H1 (cell line): ENCODE measurements at regions not wholly inside any gene's neighbourhood (a gene's known extent, or its start where the extent isn't known, plus 50 kb on each side); places are given as distances from the start of the nearest gene placed in this dataset.

Source experiments
- CTCF ChIA-PET: fragments of 300-600 bp; sonication (Branson Sonifier 250); formaldehyde crosslinking; loops from one replicate; lab custom pipeline; 2021; ENCODE audit not compliant: partially characterized antibody; lab: Charles Lee
- POLR2A ChIA-PET: fragments of 300-600 bp; sonication (Branson Sonifier 250); formaldehyde crosslinking; loops from one replicate; lab custom pipeline; 2021; ENCODE audit warnings: inconsistent platforms; ENCODE audit not compliant: partially characterized antibody; lab: Charles Lee
- DNase-seq, 2 experiments: peaks; one replicate each; pipeline versions ENCODE4 v3.0.0 to v3.0.0-alpha.2; 2010 to 2022; ENCODE audit warnings: low spot score in 2 of 2, low read depth in 1 of 2, mixed read lengths in 1 of 2
- FAIRE-seq: peaks from 2 replicates; lab custom pipeline; 2011; peaks lifted over from hg19 to GRCh38; lab: Jason Lieb, UNC
- H2AFZ ChIP-seq: 2 replicates; pipeline ENCODE4 v1.8.1; 2012; ENCODE audit warnings: low read length, inconsistent platforms
- H2AK5ac ChIP-seq: 2 replicates; pipeline ENCODE4 v1.6.1; 2013; ENCODE audit warnings: low read depth, low read length
- H2BK120ac ChIP-seq: replicated peaks from 2 replicates; pipeline ENCODE3; 2013; ENCODE audit warnings: low read depth, low read length, inconsistent platforms
- H2BK12ac ChIP-seq: 2 replicates; pipeline ENCODE4 v1.6.1; 2013; ENCODE audit warnings: low read depth, low read length
- H2BK15ac ChIP-seq: 2 replicates; pipeline ENCODE4 v1.6.1; 2013; ENCODE audit warnings: low read length
- H2BK20ac ChIP-seq: 2 replicates; pipeline ENCODE4 v1.6.1; 2013; ENCODE audit warnings: low read length
- H2BK5ac ChIP-seq: 2 replicates; pipeline ENCODE4 v1.6.1; 2013; ENCODE audit warnings: low read depth, low read length
- H3K14ac ChIP-seq: 2 replicates; pipeline ENCODE4 v1.6.1; 2013; ENCODE audit warnings: inconsistent platforms; ENCODE audit not compliant: insufficient read length
- H3K18ac ChIP-seq: 2 replicates; pipeline ENCODE4 v1.6.1; 2013; ENCODE audit warnings: low read length; ENCODE audit errors: extremely low read depth
- H3K23ac ChIP-seq: 2 replicates; pipeline ENCODE4 v1.6.1; 2013; ENCODE audit warnings: inconsistent platforms; ENCODE audit not compliant: insufficient read length
- H3K23me2 ChIP-seq: 2 replicates; pipeline ENCODE4 v1.6.1; 2013; ENCODE audit warnings: low read depth, low read length
- H3K27ac ChIP-seq: 2 replicates; pipeline ENCODE4 v1.6.1; 2011; ENCODE audit warnings: low read depth, low read length, inconsistent platforms
- H3K27me3 ChIP-seq, 4 experiments: replicated peaks in 1 of 4; 1 replicate in 1 of 4; 2 replicates in 3 of 4; pipeline versions ENCODE4 v1.6.1 to v1.8.1; 2011 to 2013; ENCODE audit warnings: low read length in 3 of 4, mild to moderate bottlenecking in 3 of 4, inconsistent platforms in 2 of 4, mixed read lengths in 2 of 4, moderate library complexity in 1 of 4; ENCODE audit not compliant: control insufficient read depth in 3 of 4, insufficient read depth in 3 of 4; ENCODE audit errors: extremely low read depth in 1 of 4
- H3K36me3 ChIP-seq, 4 experiments: 2 replicates each; pipeline versions ENCODE4 v1.6.1 to v1.8.1; 2011 to 2013; ENCODE audit warnings: mild to moderate bottlenecking in 4 of 4, low read length in 3 of 4, moderate library complexity in 2 of 4, control low read depth in 1 of 4, inconsistent platforms in 1 of 4; ENCODE audit not compliant: insufficient read depth in 4 of 4, control insufficient read depth in 2 of 4
- H3K4ac ChIP-seq: replicated peaks from 2 replicates; pipeline ENCODE3; 2013; ENCODE audit warnings: low read length, low read depth, mixed read lengths, inconsistent platforms; ENCODE audit not compliant: insufficient read length
- H3K4me1 ChIP-seq, 4 experiments: replicated peaks in 1 of 4; 1 replicate in 1 of 4; 2 replicates in 3 of 4; pipeline versions ENCODE4 v1.6.1 to v1.8.1; 2011 to 2013; ENCODE audit warnings: low read length in 3 of 4, inconsistent platforms in 2 of 4, mixed read lengths in 1 of 4; ENCODE audit not compliant: insufficient read depth in 4 of 4, control insufficient read depth in 3 of 4
- H3K4me2 ChIP-seq, 2 experiments: 2 replicates each; pipeline versions ENCODE4 v1.6.1 to v1.8.1; 2011 to 2013; ENCODE audit warnings: low read depth in 2 of 2, low read length in 2 of 2, control low read depth in 1 of 2, inconsistent platforms in 1 of 2, mild to moderate bottlenecking in 1 of 2; ENCODE audit not compliant: insufficient read depth in 1 of 2
- H3K4me3 ChIP-seq, 4 experiments: fragments of 200-600, 300-600 bp in 1 of 4; sonication (generic), shearing (Covaris generic), sonication (Bioruptor Twin) in 1 of 4; 2 replicates each; pipeline versions ENCODE4 v1.5.1 to v1.8.1; 2011 to 2016; ENCODE audit warnings: low read length in 4 of 4, low read depth in 3 of 4, control low read depth in 2 of 4, inconsistent platforms in 2 of 4, mild to moderate bottlenecking in 2 of 4, mixed read lengths in 1 of 4, moderate library complexity in 1 of 4; ENCODE audit not compliant: insufficient read depth in 2 of 4; ENCODE audit errors: extremely low read depth in 1 of 4
- H3K56ac ChIP-seq: replicated peaks from 2 replicates; pipeline ENCODE3; 2013; ENCODE audit warnings: low read depth, mild to moderate bottlenecking, mixed read lengths, low read length, inconsistent platforms; ENCODE audit not compliant: insufficient read length
- H3K79me1 ChIP-seq: 2 replicates; pipeline ENCODE4 v1.6.1; 2013; ENCODE audit warnings: low read depth, low read length, control low read depth
- H3K79me2 ChIP-seq, 2 experiments: 2 replicates each; pipeline versions ENCODE4 v1.6.1 to v1.8.1; 2012 to 2013; ENCODE audit warnings: low read length in 2 of 2, mild to moderate bottlenecking in 2 of 2, inconsistent platforms in 1 of 2; ENCODE audit not compliant: insufficient read depth in 2 of 2, control insufficient read depth in 1 of 2
- H3K9ac ChIP-seq, 4 experiments: replicated peaks in 1 of 4; 1 replicate in 1 of 4; 2 replicates in 3 of 4; pipeline versions ENCODE4 v1.6.1 to v1.8.1; 2011 to 2013; ENCODE audit warnings: low read depth in 3 of 4, low read length in 3 of 4, control low read depth in 2 of 4, mild to moderate bottlenecking in 2 of 4, moderate library complexity in 2 of 4, inconsistent platforms in 1 of 4; ENCODE audit errors: extremely low read depth in 1 of 4
- H3K9me3 ChIP-seq, 2 experiments: 2 replicates each; pipeline versions ENCODE4 v1.6.1 to v1.8.1; 2012 to 2013; ENCODE audit warnings: mild to moderate bottlenecking in 2 of 2, moderate library complexity in 2 of 2, control low read depth in 1 of 2, inconsistent platforms in 1 of 2, low read depth in 1 of 2, low read length in 1 of 2, mixed read lengths in 1 of 2; ENCODE audit not compliant: insufficient read depth in 2 of 2
- H4K20me1 ChIP-seq, 2 experiments: replicated peaks in 1 of 2; 2 replicates each; pipeline versions ENCODE3 to v1.8.1; 2011 to 2013; ENCODE audit warnings: inconsistent platforms in 2 of 2, low read length in 2 of 2, mild to moderate bottlenecking in 1 of 2; ENCODE audit not compliant: insufficient read depth in 2 of 2, control insufficient read depth in 1 of 2
- H4K5ac ChIP-seq: 2 replicates; pipeline ENCODE4 v1.6.1; 2013; ENCODE audit warnings: low read length, low read depth, mixed read lengths, inconsistent platforms; ENCODE audit not compliant: insufficient read length
- H4K8ac ChIP-seq: 2 replicates; pipeline ENCODE4 v1.8.0; 2013; ENCODE audit warnings: mild to moderate bottlenecking, moderate library complexity, low read length, inconsistent platforms; ENCODE audit not compliant: insufficient read depth; ENCODE audit errors: extremely low read depth
- H4K91ac ChIP-seq: replicated peaks from 2 replicates; pipeline ENCODE3; 2013; ENCODE audit warnings: low read length, mixed read lengths, inconsistent platforms; ENCODE audit not compliant: insufficient read length
- CBX8 ChIP-seq: fragments of 300-800, 300-1000 bp; sonication (generic); IDR thresholded peaks from 2 replicates; pipeline ENCODE4 v1.7.1; 2016; ENCODE audit warnings: low read depth, low read length, borderline replicate concordance
- E2F6 ChIP-seq: IDR thresholded peaks from 2 replicates; pipeline ENCODE4 v1.6.1; 2012; ENCODE audit warnings: inconsistent platforms
- EGR1 ChIP-seq: IDR thresholded peaks from 2 replicates; pipeline ENCODE4 v1.6.1; 2011; ENCODE audit warnings: low read depth, low read length, borderline replicate concordance
- FOSL1 ChIP-seq: IDR thresholded peaks from 2 replicates; pipeline ENCODE4 v1.6.1; 2011; ENCODE audit warnings: mild to moderate bottlenecking, low read depth, low read length, moderate library complexity; ENCODE audit not compliant: insufficient read depth
- GABPA ChIP-seq: IDR thresholded peaks from 2 replicates; pipeline ENCODE4 v1.6.1; 2011; ENCODE audit warnings: mild to moderate bottlenecking, low read length, moderate library complexity, borderline replicate concordance; ENCODE audit not compliant: insufficient read depth
- HDAC2 ChIP-seq, 2 experiments: fragments of 300-600 bp in 1 of 2; sonication (generic) in 1 of 2; IDR thresholded peaks; 2 replicates each; pipeline ENCODE4 v1.6.1; 2011 to 2012; ENCODE audit warnings: low read depth in 2 of 2, low read length in 2 of 2, mild to moderate bottlenecking in 2 of 2, moderate library complexity in 2 of 2, borderline replicate concordance in 1 of 2, inconsistent platforms in 1 of 2
- MAX ChIP-seq: IDR thresholded peaks from 2 replicates; pipeline ENCODE4 v1.6.1; 2012; ENCODE audit warnings: inconsistent platforms
- NANOG ChIP-seq: IDR thresholded peaks from 2 replicates; pipeline ENCODE4 v1.6.1; 2011; ENCODE audit warnings: low read length, low read depth, mild to moderate bottlenecking, inconsistent platforms; ENCODE audit not compliant: insufficient read depth, poor library complexity, severe bottlenecking
- POU5F1 ChIP-seq: IDR thresholded peaks from 2 replicates; pipeline ENCODE4 v1.6.1; 2011; ENCODE audit warnings: low read depth, mild to moderate bottlenecking, low read length, moderate library complexity
- RAD21 ChIP-seq, 2 experiments: IDR thresholded peaks in 1 of 2; conservative IDR thresholded peaks in 1 of 2; 2 replicates each; pipeline ENCODE4 v1.6.1; 2011; ENCODE audit warnings: low read depth in 2 of 2, low read length in 2 of 2, improper control_type of control experiment in 1 of 2, inconsistent platforms in 1 of 2, mild to moderate bottlenecking in 1 of 2, moderate library complexity in 1 of 2
- RBBP5 ChIP-seq: IDR thresholded peaks from 2 replicates; pipeline ENCODE4 v1.7.1; 2012; ENCODE audit warnings: low read depth, mild to moderate bottlenecking, inconsistent platforms, low read length, moderate library complexity, borderline replicate concordance
- RXRA ChIP-seq: IDR thresholded peaks from 2 replicates; pipeline ENCODE4 v1.6.1; 2011; ENCODE audit warnings: low read depth, mild to moderate bottlenecking, low read length, moderate library complexity; ENCODE audit not compliant: insufficient read depth
- WGBS, 2 experiments: shearing (Covaris generic) in 1 of 2; methylation state at CpG; one replicate each; pipeline versions ENCODE4 v1.1.6 to v1.1.7; 2013 to 2015; ENCODE audit warnings: low lambda C conversion rate in 2 of 2, mixed read lengths in 2 of 2, inconsistent platforms in 1 of 2, low coverage in 1 of 2, missing lambda C conversion rate in 1 of 2; ENCODE audit not compliant: insufficient replicate concordance in 2 of 2, insufficient coverage in 1 of 2, insufficient read length in 1 of 2; ENCODE audit errors: extremely low coverage in 1 of 2, missing lambda C conversion rate in 1 of 2; 5-methylcytosine and 5-hydroxymethylcytosine counted together

- WGBS, 2 experiments: 8% methylated on average over 1 of the region's 1 CpG; no CpG with 5 or more reads in 1 of the 2 experiments
- H3K4me3 ChIP-seq: no peak overlapping the region
- DNase-seq: no peak
- no peak overlapping the region for H4K5ac ChIP-seq
- no peak overlapping the region for H3K9ac ChIP-seq
- no peak overlapping the region for H3K4ac ChIP-seq
- H3K14ac ChIP-seq: no peak overlapping the region
- peaks cover 0 to 2% (median 0%) of the 10 kb centered on the region in 4 experiments; a peak in 2 of 7 replicates for H3K27me3 ChIP-seq
- no peak for FAIRE-seq
- no peak overlapping the region for H2AFZ ChIP-seq
- H3K4me1 ChIP-seq: peaks cover 0 to 8% (median 2%) of the 10 kb centered on the region in 4 experiments; a peak in 2 of 7 replicates
- H3K36me3 ChIP-seq: no peaks in the 10 kb centered on the region
- no peaks in the 10 kb centered on the region for H3K23me2 ChIP-seq
- no peak overlapping the region for H2BK20ac ChIP-seq
- no peak overlapping the region for H2BK12ac ChIP-seq
- H4K20me1 ChIP-seq: no peaks in the 10 kb centered on the region
- peak overlapping the region in 1 of 2 experiments; percentile 16; a peak in 1 of 4 replicates for H3K4me2 ChIP-seq
- H3K56ac ChIP-seq: no peak overlapping the region
- H3K79me1 ChIP-seq: no peaks in the 10 kb centered on the region
- H4K91ac ChIP-seq: no peak overlapping the region
- H3K18ac ChIP-seq: no peak overlapping the region
- H3K27ac ChIP-seq: no peak overlapping the region
- H2BK120ac ChIP-seq: no peak overlapping the region
- H3K79me2 ChIP-seq: no peaks in the 10 kb centered on the region
- CTCF ChIA-PET: interaction anchor here (0.6 to 3.6 kb wide), 5 partner anchors 10 to 413 kb away, joined by 3 to 19 read pairs (median 5); no protein-coding TSS in a partner anchor
- no peak overlapping the region for H2BK15ac ChIP-seq
- no peak overlapping the region for H4K8ac ChIP-seq
- no peaks in the 10 kb centered on the region for H3K9me3 ChIP-seq
- POLR2A ChIA-PET: no interaction called here
- H2BK5ac ChIP-seq: no peak overlapping the region
- no peak overlapping the region for H3K23ac ChIP-seq
- no peak overlapping the region for H2AK5ac ChIP-seq
- no peak for TF ChIP-seq RXRA
- TF ChIP-seq POU5F1: no peak
- TF ChIP-seq CBX8: no peak
- no peak for TF ChIP-seq RAD21 (IDR thresholded peaks at IDR 0.05 in 1 of 2, conservative IDR thresholded peaks at IDR 0.05 in 1 of 2; ENCODE audit: low read depth in 2 of 2, low read length in 2 of 2)
- TF ChIP-seq E2F6: no peak
- no peak for TF ChIP-seq MAX
- TF ChIP-seq EGR1: no peak
- TF ChIP-seq NANOG: no peak
- TF ChIP-seq RBBP5: no peak
- TF ChIP-seq HDAC2 (IDR thresholded peaks at IDR 0.05; ENCODE audit: borderline replicate concordance in 1 of 2, low read depth in 2 of 2, low read length in 2 of 2): no peak
- no peak for TF ChIP-seq FOSL1
- TF ChIP-seq GABPA: no peak
Measured at GRCh38 chr18:27778925-27779324, 398.0 kb downstream of the CDH2 start.
